ENCODE measurements at regions not wholly inside any gene's neighbourhood (a gene's known extent, or its start where the extent isn't known, plus 50 kb on each side); places are given as distances from the start of the nearest gene placed in this dataset.
A peak's percentile ranks its signal among the peaks of the same experiment; 100 is the strongest.

DNA sequence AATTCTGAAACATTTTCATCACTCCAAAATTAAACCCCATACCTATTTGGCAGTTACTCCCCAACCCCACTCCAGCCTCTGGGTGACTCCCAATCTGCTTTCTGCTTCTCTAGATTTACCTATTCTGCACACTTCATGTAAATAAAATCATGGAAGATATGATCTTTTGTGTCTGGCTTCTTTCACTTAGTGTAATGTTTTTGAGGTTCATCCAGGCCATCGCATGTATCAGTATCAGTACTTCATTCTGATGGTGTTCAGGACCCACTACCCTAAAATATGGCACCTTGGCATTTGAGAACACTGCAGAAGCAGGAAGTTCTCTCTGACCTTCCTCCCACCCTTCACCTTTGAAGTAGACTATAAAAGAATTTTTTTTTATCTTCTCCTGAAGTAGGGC, 78.7 kb upstream of the SLC25A26 start:
- DNase-seq (ENCODE audit: low read depth), result no peak
- H3K4me3 ChIP-seq (ENCODE audit: control insufficient read depth, low read depth, low read length), result no peak overlapping the region
- TF ChIP-seq, protein P1, sequence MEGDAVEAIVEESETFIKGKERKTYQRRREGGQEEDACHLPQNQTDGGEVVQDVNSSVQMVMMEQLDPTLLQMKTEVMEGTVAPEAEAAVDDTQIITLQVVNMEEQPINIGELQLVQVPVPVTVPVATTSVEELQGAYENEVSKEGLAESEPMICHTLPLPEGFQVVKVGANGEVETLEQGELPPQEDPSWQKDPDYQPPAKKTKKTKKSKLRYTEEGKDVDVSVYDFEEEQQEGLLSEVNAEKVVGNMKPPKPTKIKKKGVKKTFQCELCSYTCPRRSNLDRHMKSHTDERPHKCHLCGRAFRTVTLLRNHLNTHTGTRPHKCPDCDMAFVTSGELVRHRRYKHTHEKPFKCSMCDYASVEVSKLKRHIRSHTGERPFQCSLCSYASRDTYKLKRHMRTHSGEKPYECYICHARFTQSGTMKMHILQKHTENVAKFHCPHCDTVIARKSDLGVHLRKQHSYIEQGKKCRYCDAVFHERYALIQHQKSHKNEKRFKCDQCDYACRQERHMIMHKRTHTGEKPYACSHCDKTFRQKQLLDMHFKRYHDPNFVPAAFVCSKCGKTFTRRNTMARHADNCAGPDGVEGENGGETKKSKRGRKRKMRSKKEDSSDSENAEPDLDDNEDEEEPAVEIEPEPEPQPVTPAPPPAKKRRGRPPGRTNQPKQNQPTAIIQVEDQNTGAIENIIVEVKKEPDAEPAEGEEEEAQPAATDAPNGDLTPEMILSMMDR (conservative IDR thresholded peaks at IDR 0.05; ENCODE audit: control insufficient read depth, insufficient read depth, low read depth, low read length), result no peak

DNA sequence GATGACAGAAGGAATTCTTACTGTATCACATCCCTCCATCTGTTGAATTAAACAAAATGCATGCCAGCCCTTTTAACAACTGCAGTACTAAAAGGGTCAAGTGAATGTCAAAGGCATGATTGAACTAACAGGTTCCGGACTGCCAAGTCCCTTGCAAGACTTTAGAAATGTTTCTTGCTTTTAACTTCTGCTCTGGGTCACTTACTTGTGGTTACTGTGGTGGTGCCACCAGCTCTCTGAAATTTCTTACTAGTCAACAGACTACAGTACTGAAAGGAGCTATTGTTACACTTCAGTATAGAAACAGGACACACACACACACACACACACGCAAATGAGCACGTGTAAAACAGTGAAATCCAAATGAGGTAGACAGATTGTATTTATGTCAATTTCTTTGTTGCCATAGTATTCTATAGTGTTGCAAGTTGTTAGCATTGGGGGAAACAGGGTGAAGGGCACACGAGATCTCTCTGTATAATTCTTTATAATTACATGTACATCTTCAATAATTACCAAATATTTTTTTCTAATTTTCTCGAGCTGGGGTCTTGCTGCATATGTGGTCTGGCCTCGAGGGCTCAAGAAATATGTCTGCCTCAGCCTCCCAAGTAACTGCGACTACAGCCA, 79.9 kb upstream of the SLC25A26 start:
- no peak for DNase-seq (ENCODE audit: low read depth)
- TF ChIP-seq, protein P1 (conservative IDR thresholded peaks at IDR 0.05; ENCODE audit: control insufficient read depth, insufficient read depth, low read depth, low read length), result no peak
- no peak overlapping the region for H3K4me3 ChIP-seq (ENCODE audit: control insufficient read depth, low read depth, low read length)

DNA sequence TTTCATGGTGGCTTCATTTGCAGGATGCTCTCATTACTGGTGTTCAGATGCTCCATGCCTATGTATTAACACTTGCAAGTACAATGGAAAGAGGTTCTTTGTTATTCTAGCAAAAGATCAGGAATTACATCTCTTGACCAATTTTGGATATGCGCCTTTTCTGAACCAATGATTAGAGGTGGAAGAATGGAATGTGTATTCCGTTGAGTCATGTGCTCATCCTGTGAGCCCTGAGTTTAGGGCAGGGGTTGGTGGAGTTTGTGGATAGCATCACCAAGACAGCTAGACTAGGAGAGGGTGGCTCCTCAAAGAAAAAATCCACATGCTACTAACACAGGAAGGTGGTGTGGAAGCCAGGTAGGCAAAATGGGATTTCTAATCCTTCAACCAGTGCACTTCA, 80.7 kb upstream of the SLC25A26 start:
- H3K4me3 ChIP-seq (ENCODE audit: control insufficient read depth, low read depth, low read length), result no peak overlapping the region
- no peak for DNase-seq (ENCODE audit: low read depth)
- TF ChIP-seq, protein P1 (conservative IDR thresholded peaks at IDR 0.05; ENCODE audit: control insufficient read depth, insufficient read depth, low read depth, low read length), result no peak

DNA sequence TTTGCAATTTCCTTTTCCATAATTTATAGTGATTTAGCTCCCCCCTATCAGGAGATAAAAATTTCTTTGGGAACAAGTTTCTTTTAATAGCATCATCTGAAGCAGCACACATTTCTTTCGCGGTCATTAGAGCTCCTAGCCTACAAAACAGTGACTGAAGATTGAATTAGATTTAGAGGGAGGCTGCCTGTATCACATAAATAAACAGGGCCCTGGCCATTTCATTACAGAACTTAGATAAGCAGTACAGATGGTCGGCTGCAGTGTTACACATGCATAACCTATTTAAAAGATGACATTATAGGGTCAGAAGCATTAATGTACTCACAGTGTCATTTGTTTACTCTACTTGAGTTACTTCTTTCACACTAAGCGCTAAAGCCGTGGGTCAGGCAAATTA, 81.4 kb upstream of the SLC25A26 start:
- TF ChIP-seq, protein P1 (conservative IDR thresholded peaks at IDR 0.05; ENCODE audit: control insufficient read depth, insufficient read depth, low read depth, low read length), result no peak
- no peak overlapping the region for H3K4me3 ChIP-seq (ENCODE audit: control insufficient read depth, low read depth, low read length)
- DNase-seq (ENCODE audit: low read depth), result no peak

DNA sequence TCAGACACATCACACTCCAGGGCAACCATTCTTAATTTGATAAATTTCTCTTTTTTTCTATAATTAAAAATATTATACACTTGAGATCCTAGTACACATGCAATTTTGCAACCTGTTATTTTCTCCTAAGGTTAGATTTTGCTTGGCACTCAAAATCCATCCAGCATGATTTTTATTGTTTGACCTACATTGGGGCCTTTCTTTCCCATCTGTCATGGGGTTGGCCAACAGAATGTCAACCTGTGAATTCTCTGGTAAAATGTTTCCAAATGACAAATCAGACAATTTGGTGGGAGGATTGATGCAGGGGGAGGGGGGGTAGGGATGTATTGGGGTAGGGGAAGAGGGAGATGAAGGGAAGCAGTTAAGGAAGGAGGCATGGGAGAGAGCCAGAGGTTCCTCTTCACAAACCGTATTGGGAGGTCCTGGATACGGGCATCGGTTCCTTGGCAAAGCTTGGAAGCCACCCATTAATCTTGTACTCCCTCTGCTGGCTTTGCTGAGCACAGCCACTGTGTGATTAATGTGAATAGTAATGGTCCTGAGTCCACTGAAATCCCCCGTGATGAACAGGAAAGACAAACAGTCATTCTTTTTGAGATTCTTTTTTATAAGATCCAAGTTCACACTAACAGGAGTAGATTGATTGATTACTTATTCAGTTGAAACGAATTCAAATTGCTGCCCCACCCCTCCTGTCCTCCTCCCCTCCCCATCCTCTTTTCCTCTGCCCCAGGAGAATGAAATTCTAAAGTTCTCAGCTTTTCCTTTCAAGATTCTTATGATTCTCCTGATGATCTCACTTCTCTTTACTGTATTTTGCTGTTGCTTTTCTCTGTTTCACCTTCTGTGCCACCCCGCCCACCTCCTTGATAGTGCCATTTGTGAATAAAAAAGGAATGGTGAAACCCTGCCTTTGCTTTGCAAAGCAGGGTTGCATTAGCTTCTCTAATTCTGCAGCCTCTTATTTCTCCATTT, 82.2 kb upstream of the SLC25A26 start:
- DNase-seq (ENCODE audit: low read depth), result peak; percentile 79
- no peak overlapping the region for H3K4me3 ChIP-seq (ENCODE audit: control insufficient read depth, low read depth, low read length)
- TF ChIP-seq, protein P1 (conservative IDR thresholded peaks at IDR 0.05; ENCODE audit: control insufficient read depth, insufficient read depth, low read depth, low read length), result peak; percentile 93

DNA sequence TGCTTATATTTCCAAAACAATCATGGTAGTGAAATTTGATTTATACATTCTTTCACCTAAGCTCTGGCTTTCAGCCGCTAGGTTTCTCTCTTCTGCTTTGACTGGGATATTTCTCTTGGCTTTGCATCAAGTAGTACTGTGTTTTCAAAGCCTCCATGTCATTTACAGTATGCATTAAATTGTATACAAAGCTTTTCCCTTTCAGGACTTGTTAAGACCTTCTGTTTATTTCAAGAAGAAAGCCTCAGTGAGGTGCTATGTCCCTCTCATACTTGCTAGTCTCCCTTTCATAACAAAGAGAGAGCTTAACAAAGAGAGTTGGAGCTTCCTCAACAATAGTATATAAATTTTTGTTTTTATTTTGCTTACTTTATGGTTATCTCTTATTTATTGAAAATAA, 84.2 kb upstream of the SLC25A26 start:
- TF ChIP-seq, protein P1 (conservative IDR thresholded peaks at IDR 0.05; ENCODE audit: control insufficient read depth, insufficient read depth, low read depth, low read length), result no peak
- no peak for DNase-seq (ENCODE audit: low read depth)
- H3K4me3 ChIP-seq (ENCODE audit: control insufficient read depth, low read depth, low read length), result no peak overlapping the region

Measured in fibroblast of mammary gland (primary cell).